ENCODE measurements at regions not wholly inside any gene's neighbourhood (a gene's known extent, or its start where the extent isn't known, plus 50 kb on each side); places are given as distances from the start of the nearest gene placed in this dataset.
A peak's percentile ranks its signal among the peaks of the same experiment; 100 is the strongest.

DNA sequence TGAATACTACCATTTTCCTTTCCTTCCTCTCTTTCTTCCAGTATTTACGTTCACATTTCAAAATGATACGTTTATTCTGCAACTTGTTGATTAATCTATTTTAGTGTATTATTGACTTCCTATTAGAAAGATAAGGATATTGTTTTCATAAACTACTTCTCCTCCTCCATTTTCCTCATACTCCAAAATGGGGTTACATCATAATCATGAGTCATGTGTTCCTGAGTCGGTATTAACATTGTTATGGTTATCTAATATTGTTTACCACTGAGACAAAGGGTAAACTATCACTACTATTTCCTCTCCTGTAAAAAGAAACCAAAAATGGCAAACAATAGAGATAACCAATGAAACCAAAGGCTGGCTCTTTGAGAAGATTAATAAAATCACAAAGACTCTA, 126.5 kb upstream of the CDYL start (continued):
- no peak for TF ChIP-seq FOXP4 (CRISPR knock-in tag; IDR thresholded peaks at IDR 0.05; ENCODE audit: borderline replicate concordance)
- TF ChIP-seq BACH1 (tag; IDR thresholded peaks at IDR 0.05), result no peak
- TF ChIP-seq ARID1B (IDR thresholded peaks at IDR 0.05), result peak; percentile 26; the same call in 1 of the 2 replicates
- no peak for TF ChIP-seq CEBPG (CRISPR knock-in tag; IDR thresholded peaks at IDR 0.05)
- peak; percentile 44 to 84 for TF ChIP-seq CEBPG (tag; conservative IDR thresholded peaks at IDR 0.05 in 1 of 2, IDR thresholded peaks at IDR 0.05 in 1 of 2)
- TF ChIP-seq E2F6 (IDR thresholded peaks at IDR 0.05; ENCODE audit: borderline replicate concordance in 1 of 2, extremely low read depth in 1 of 2, insufficient read depth in 1 of 2, insufficient read length in 1 of 2, low read depth in 1 of 2, low read length in 1 of 2, poor library complexity in 1 of 2, severe bottlenecking in 1 of 2), result no peak
- TF ChIP-seq, protein P1, sequence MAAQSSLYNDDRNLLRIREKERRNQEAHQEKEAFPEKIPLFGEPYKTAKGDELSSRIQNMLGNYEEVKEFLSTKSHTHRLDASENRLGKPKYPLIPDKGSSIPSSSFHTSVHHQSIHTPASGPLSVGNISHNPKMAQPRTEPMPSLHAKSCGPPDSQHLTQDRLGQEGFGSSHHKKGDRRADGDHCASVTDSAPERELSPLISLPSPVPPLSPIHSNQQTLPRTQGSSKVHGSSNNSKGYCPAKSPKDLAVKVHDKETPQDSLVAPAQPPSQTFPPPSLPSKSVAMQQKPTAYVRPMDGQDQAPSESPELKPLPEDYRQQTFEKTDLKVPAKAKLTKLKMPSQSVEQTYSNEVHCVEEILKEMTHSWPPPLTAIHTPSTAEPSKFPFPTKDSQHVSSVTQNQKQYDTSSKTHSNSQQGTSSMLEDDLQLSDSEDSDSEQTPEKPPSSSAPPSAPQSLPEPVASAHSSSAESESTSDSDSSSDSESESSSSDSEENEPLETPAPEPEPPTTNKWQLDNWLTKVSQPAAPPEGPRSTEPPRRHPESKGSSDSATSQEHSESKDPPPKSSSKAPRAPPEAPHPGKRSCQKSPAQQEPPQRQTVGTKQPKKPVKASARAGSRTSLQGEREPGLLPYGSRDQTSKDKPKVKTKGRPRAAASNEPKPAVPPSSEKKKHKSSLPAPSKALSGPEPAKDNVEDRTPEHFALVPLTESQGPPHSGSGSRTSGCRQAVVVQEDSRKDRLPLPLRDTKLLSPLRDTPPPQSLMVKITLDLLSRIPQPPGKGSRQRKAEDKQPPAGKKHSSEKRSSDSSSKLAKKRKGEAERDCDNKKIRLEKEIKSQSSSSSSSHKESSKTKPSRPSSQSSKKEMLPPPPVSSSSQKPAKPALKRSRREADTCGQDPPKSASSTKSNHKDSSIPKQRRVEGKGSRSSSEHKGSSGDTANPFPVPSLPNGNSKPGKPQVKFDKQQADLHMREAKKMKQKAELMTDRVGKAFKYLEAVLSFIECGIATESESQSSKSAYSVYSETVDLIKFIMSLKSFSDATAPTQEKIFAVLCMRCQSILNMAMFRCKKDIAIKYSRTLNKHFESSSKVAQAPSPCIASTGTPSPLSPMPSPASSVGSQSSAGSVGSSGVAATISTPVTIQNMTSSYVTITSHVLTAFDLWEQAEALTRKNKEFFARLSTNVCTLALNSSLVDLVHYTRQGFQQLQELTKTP (IDR thresholded peaks at IDR 0.05; ENCODE audit: low read depth in 1 of 2, partially characterized antibody in 2 of 2), result peak in 1 of 2 experiments; percentile 21
- TF ChIP-seq MAFG (tag; conservative IDR thresholded peaks at IDR 0.05), result 0 out of 2 replicates have a peak, but pooled peaks have one; percentile 7
- TF ChIP-seq MAFF (IDR thresholded peaks at IDR 0.05; ENCODE audit: low read length), result peak; percentile 17; the same call in 1 of the 2 replicates
- TF ChIP-seq MED1 (CRISPR knock-in tag; IDR thresholded peaks at IDR 0.05; ENCODE audit: borderline replicate concordance), result no peak
- TF ChIP-seq EGR1 (conservative IDR thresholded peaks at IDR 0.05), result no peak
- TF ChIP-seq C11orf30 (IDR thresholded peaks at IDR 0.05; ENCODE audit: low read depth), result peak; percentile 15; the same call in 1 of the 2 replicates
- peak; percentile 90 for TF ChIP-seq ATF3 (IDR thresholded peaks at IDR 0.05)
- no peak for TF ChIP-seq ATF3 (CRISPR knock-in tag; conservative IDR thresholded peaks at IDR 0.05)

All from K562 (cell line).